ENCODE measurements at regions not wholly inside any gene's neighbourhood (a gene's known extent, or its start where the extent isn't known, plus 50 kb on each side); places are given as distances from the start of the nearest gene placed in this dataset.
A peak's percentile ranks its signal among the peaks of the same experiment; 100 is the strongest.

DNA sequence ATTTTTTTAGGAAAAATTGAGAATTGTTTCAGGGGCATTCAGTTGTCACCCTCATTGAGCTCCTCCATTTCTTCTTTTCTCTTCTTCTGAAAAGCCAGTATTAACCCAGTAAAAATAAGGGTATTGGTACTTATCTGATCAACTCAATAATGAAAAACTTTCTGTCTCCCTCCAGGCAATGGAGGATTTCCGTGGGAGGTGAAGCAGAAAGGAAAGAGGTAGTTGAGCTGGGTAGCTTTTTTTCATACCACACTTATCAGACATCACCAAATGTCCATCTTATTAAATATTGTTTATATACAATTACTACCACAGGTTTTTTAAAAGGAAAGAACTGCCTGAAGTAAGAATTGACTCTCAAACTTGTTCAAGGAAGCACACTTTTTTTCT is 731.1 kb upstream of the ZNF608 start:
- no peak overlapping the region for H3K9ac ChIP-seq (replicated peaks; ENCODE audit: extremely low read depth, insufficient read depth, low read length)
- BruUV-seq (replicated peaks) = no TSS peak
- no peaks in the 10 kb centered on the region for H3K36me3 ChIP-seq (ENCODE audit: control insufficient read depth in 2 of 2, extremely low read depth in 1 of 2, insufficient read depth in 2 of 2, low read length in 2 of 2)
- no peaks in the 10 kb centered on the region for H3K27me3 ChIP-seq (ENCODE audit: control insufficient read depth in 2 of 2, insufficient read depth in 2 of 2, low read length in 2 of 2)
- intact Hi-C loops (cut with micrococcal nuclease) = no loop called here
- no peak overlapping the region for H3K4me3 ChIP-seq (replicated peaks in 1 of 3; ENCODE audit: insufficient read depth in 1 of 3, low read depth in 1 of 3, low read length in 3 of 3)
- no peaks in the 10 kb centered on the region for H3K9me3 ChIP-seq (replicated peaks; ENCODE audit: control insufficient read depth, insufficient read depth, low read length)
- POLR2A ChIA-PET = no interaction called here
- H2AFZ ChIP-seq (ENCODE audit: low read depth, low read length) = no peak overlapping the region
- peak overlapping the region; percentile 33 for H3K27ac ChIP-seq (ENCODE audit: insufficient read depth, low read depth, low read length)
- H3K4me2 ChIP-seq (ENCODE audit: insufficient read depth, low read length) = peak overlapping the region; percentile 26
- TF ChIP-seq, protein P1, sequence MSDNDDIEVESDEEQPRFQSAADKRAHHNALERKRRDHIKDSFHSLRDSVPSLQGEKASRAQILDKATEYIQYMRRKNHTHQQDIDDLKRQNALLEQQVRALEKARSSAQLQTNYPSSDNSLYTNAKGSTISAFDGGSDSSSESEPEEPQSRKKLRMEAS (IDR thresholded peaks at IDR 0.05; ENCODE audit: insufficient read depth, insufficient read length) = no peak
- TF ChIP-seq EZH2 (IDR thresholded peaks at IDR 0.05; ENCODE audit: borderline replicate concordance, low read depth, low read length, severe bottlenecking) (no peak), GATA2 (IDR thresholded peaks at IDR 0.05; ENCODE audit: insufficient read depth, insufficient read length, low read depth, low read length) (no peak), JUN (IDR thresholded peaks at IDR 0.05; ENCODE audit: borderline replicate concordance, insufficient read depth, insufficient read length, low read depth) (no peak), FOS (IDR thresholded peaks at IDR 0.05; ENCODE audit: borderline replicate concordance, insufficient read depth, low read length) (no peak), POLR2AphosphoS5 (IDR thresholded peaks at IDR 0.05; ENCODE audit: insufficient read depth, low read depth, low read length) (no peak), MYC (IDR thresholded peaks at IDR 0.05; ENCODE audit: low read depth, low read length) (no peak), POLR2A (IDR thresholded peaks at IDR 0.05; ENCODE audit: low read depth, low read length) (no peak)
- TF ChIP-seq, protein P2, sequence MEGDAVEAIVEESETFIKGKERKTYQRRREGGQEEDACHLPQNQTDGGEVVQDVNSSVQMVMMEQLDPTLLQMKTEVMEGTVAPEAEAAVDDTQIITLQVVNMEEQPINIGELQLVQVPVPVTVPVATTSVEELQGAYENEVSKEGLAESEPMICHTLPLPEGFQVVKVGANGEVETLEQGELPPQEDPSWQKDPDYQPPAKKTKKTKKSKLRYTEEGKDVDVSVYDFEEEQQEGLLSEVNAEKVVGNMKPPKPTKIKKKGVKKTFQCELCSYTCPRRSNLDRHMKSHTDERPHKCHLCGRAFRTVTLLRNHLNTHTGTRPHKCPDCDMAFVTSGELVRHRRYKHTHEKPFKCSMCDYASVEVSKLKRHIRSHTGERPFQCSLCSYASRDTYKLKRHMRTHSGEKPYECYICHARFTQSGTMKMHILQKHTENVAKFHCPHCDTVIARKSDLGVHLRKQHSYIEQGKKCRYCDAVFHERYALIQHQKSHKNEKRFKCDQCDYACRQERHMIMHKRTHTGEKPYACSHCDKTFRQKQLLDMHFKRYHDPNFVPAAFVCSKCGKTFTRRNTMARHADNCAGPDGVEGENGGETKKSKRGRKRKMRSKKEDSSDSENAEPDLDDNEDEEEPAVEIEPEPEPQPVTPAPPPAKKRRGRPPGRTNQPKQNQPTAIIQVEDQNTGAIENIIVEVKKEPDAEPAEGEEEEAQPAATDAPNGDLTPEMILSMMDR (IDR thresholded peaks at IDR 0.05; ENCODE audit: extremely low read depth in 1 of 2, insufficient read depth in 1 of 2, low read depth in 1 of 2, low read length in 2 of 2) = no peak
- H3K79me2 ChIP-seq (ENCODE audit: control insufficient read depth, insufficient read depth, low read length) = no peaks in the 10 kb centered on the region
- CTCF ChIA-PET = interaction anchor here (0.8 to 1.7 kb wide), 5 partner anchors 8 to 358 kb away, joined by 3 to 4 read pairs (median 3); no protein-coding TSS in a partner anchor
- FAIRE-seq (peak; percentile 61), DNase-seq (ENCODE audit: low read depth, low spot score) (peak; percentile 38)
- dilution Hi-C loops (cut with MboI; ENCODE audit: extremely low pct_ligation_motif_present, low sequenced_read_pairs) = no loop called here
- H3K9me1 ChIP-seq (replicated peaks; ENCODE audit: control insufficient read depth, extremely low read depth, insufficient read depth, low read length) = no peaks in the 10 kb centered on the region
- H3K4me1 ChIP-seq (ENCODE audit: control insufficient read depth, extremely low read depth, insufficient read depth, low read length) = peaks cover 11% of the 10 kb centered on the region
- no peaks in the 10 kb centered on the region for H4K20me1 ChIP-seq (replicated peaks; ENCODE audit: control insufficient read depth, extremely low read depth, insufficient read depth, low read length)

Measured in endothelial cell of umbilical vein (primary cell).